Breast epithelium (tissue), 4 donors: ENCODE measurements at regions not wholly inside any gene's neighbourhood (a gene's known extent, or its start where the extent isn't known, plus 50 kb on each side); places are given as distances from the start of the nearest gene placed in this dataset.
A peak's percentile ranks its signal among the peaks of the same experiment; 100 is the strongest.

ENCODE experiments used
- DNase-seq, 2 donors: peaks; one replicate each; pipeline ENCODE4 v3.0.0-alpha.2; 2019; ENCODE audit warnings: low spot score in 2 of 2
- H3K27ac ChIP-seq, 2 donors: fragments of 200-600 bp; sonication (generic) in 1 of 2; one replicate each; pipeline ENCODE4 v1.5.1; 2016 to 2019; ENCODE audit warnings: mild to moderate bottlenecking in 1 of 2
- H3K27me3 ChIP-seq, 2 donors: fragments of 200-600 bp; sonication (generic) in 1 of 2; one replicate each; pipeline versions ENCODE4 v1.5.1 to v1.6.0; 2017 to 2019; ENCODE audit warnings: control low read depth in 1 of 2, mild to moderate bottlenecking in 1 of 2
- H3K36me3 ChIP-seq: fragments of 200-600 bp; one replicate; pipeline ENCODE4 v1.5.1; 2019
- H3K4me1 ChIP-seq, 2 donors: fragments of 200-600 bp; sonication (generic); one replicate each; pipeline ENCODE4 v1.5.1; 2016 to 2019; ENCODE audit warnings: control low read depth in 1 of 2
- H3K4me3 ChIP-seq, 3 donors: fragments of 200-600 bp; sonication (generic); 1 replicate in 2 of 3; 2 replicates in 1 of 3; pipeline ENCODE4 v1.5.1; 2016 to 2019; ENCODE audit warnings: mild to moderate bottlenecking in 3 of 3, moderate library complexity in 2 of 3
- H3K9me3 ChIP-seq, 2 donors: fragments of 200-600 bp; sonication (generic) in 1 of 2; one replicate each; pipeline ENCODE4 v1.5.1; 2016 to 2019; ENCODE audit warnings: control low read depth in 1 of 2
- POLR2A ChIP-seq: fragments of 450-650 bp; IDR thresholded peaks from one replicate; pipeline ENCODE4 v1.6.1; 2016; ENCODE audit warnings: antibody characterized with exemption, mild to moderate bottlenecking, moderate library complexity
- POLR2AphosphoS5 ChIP-seq, 3 donors: sonication (generic); formaldehyde crosslinking; IDR thresholded peaks; one replicate each; pipeline ENCODE4 v1.6.1; 2017; ENCODE audit warnings: antibody characterized with exemption in 3 of 3
- intact Hi-C: fragments of 100-400 bp; cut with DNase I; formaldehyde crosslinking; loops from one replicate; pipeline ENCODE4 v1.15.1; 2023; ENCODE audit warnings: low total_unique reads
- TF ChIP-seq, protein P1 (sequence below), 3 donors: fragments of 450-650 bp; IDR thresholded peaks; one replicate each; pipeline ENCODE4 v1.5.1; 2016 to 2017; ENCODE audit warnings: antibody characterized with exemption in 3 of 3, mild to moderate bottlenecking in 3 of 3, moderate library complexity in 3 of 3

- intact Hi-C loops: no loop called here
- Histone ChIP-seq H3K4me3 (no peak overlapping the region), H3K4me1 (no peaks in the 10 kb centered on the region), H3K27me3 (no peaks in the 10 kb centered on the region), H3K36me3 (no peaks in the 10 kb centered on the region), H3K9me3 (no peaks in the 10 kb centered on the region), H3K27ac (no peak overlapping the region)
- no peak for TF ChIP-seq POLR2AphosphoS5 (IDR thresholded peaks at IDR 0.05)
- TF ChIP-seq, protein P1, sequence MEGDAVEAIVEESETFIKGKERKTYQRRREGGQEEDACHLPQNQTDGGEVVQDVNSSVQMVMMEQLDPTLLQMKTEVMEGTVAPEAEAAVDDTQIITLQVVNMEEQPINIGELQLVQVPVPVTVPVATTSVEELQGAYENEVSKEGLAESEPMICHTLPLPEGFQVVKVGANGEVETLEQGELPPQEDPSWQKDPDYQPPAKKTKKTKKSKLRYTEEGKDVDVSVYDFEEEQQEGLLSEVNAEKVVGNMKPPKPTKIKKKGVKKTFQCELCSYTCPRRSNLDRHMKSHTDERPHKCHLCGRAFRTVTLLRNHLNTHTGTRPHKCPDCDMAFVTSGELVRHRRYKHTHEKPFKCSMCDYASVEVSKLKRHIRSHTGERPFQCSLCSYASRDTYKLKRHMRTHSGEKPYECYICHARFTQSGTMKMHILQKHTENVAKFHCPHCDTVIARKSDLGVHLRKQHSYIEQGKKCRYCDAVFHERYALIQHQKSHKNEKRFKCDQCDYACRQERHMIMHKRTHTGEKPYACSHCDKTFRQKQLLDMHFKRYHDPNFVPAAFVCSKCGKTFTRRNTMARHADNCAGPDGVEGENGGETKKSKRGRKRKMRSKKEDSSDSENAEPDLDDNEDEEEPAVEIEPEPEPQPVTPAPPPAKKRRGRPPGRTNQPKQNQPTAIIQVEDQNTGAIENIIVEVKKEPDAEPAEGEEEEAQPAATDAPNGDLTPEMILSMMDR (IDR thresholded peaks at IDR 0.05): no peak
- TF ChIP-seq POLR2A: no peak
- no peak for DNase-seq
These were observed 859.4 kb downstream of the MAFB start for GRCh38 chr20:39829661-39830060.

DNA sequence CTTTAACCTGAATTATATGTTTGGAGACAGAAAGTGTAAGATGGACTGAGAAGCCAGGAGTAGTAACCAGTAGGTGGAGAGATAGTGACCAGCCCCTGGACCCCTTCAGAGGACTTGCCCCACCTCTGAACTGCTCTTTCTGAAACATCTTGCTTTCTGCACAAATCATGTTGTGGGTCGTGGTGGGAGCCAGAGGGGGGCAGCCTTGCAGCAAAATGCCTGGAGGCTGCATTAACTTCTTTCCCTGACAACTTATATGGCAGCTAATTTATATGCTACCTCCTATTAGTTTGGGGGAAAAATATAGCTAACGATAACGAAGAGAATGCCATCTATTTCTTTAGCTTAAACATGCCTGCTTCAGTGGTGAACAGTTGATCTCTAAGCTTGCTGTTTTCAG, 859.8 kb downstream of the MAFB start:
- DNase-seq: no peak
- TF ChIP-seq POLR2A: no peak
- TF ChIP-seq, protein P1 (IDR thresholded peaks at IDR 0.05): no peak
- no peak for TF ChIP-seq POLR2AphosphoS5 (IDR thresholded peaks at IDR 0.05)
- intact Hi-C loops: no loop called here
- H3K4me3 ChIP-seq: no peak overlapping the region
- H3K36me3 ChIP-seq: no peaks in the 10 kb centered on the region
- H3K4me1 ChIP-seq: no peaks in the 10 kb centered on the region
- H3K9me3 ChIP-seq: no peaks in the 10 kb centered on the region
- H3K27me3 ChIP-seq: no peaks in the 10 kb centered on the region
- H3K27ac ChIP-seq: no peak overlapping the region

- intact Hi-C loops: no loop called here
- Histone ChIP-seq H3K36me3 (no peaks in the 10 kb centered on the region), H3K4me1 (no peaks in the 10 kb centered on the region), H3K27ac (no peak overlapping the region), H3K9me3 (no peaks in the 10 kb centered on the region), H3K27me3 (no peaks in the 10 kb centered on the region), H3K4me3 (no peak overlapping the region)
- no peak for DNase-seq
- TF ChIP-seq, protein P1 (IDR thresholded peaks at IDR 0.05): no peak
- no peak for TF ChIP-seq POLR2AphosphoS5 (IDR thresholded peaks at IDR 0.05)
- TF ChIP-seq POLR2A: no peak
These were observed 863.1 kb downstream of the MAFB start for GRCh38 chr20:39825950-39826349.

GRCh38 chr20:39825524-39825923, 863.4 kb downstream of the DHX35 start:
- H3K9me3 ChIP-seq: no peaks in the 10 kb centered on the region
- TF ChIP-seq POLR2AphosphoS5 (IDR thresholded peaks at IDR 0.05): no peak
- TF ChIP-seq, protein P1 (IDR thresholded peaks at IDR 0.05): no peak
- TF ChIP-seq POLR2A: no peak
- no peak overlapping the region for H3K4me3 ChIP-seq
- intact Hi-C loops: no loop called here
- no peaks in the 10 kb centered on the region for H3K36me3 ChIP-seq
- H3K4me1 ChIP-seq: no peaks in the 10 kb centered on the region
- no peaks in the 10 kb centered on the region for H3K27me3 ChIP-seq
- H3K27ac ChIP-seq: no peak overlapping the region
- peak in 1 of 2 donors; percentile 74 for DNase-seq

- Histone ChIP-seq H3K27ac (no peak overlapping the region), H3K9me3 (no peaks in the 10 kb centered on the region), H3K27me3 (no peaks in the 10 kb centered on the region), H3K4me3 (no peak overlapping the region), H3K4me1 (no peaks in the 10 kb centered on the region), H3K36me3 (no peaks in the 10 kb centered on the region)
- TF ChIP-seq POLR2AphosphoS5 (IDR thresholded peaks at IDR 0.05): no peak
- TF ChIP-seq, protein P1 (IDR thresholded peaks at IDR 0.05): no peak
- TF ChIP-seq POLR2A: no peak
- DNase-seq: no peak
- intact Hi-C loops: no loop called here
These were observed 861.1 kb downstream of the DHX35 start for GRCh38 chr20:39823224-39823623.
